SIG-M5 (cell line): ENCODE measurements at regions not wholly inside any gene's neighbourhood (a gene's known extent, or its start where the extent isn't known, plus 50 kb on each side); places are given as distances from the start of the nearest gene placed in this dataset.
"Not testable (repeated sequence)": the region's sequence is repeated elsewhere in the genome, so short reads cannot be mapped to it uniquely, and the experiment has no call there.

Experiments
- DNase-seq: peaks from one replicate; lab custom pipeline; 2025; lab: John Stamatoyannopoulos, UW

GRCh38 chr4:115470763-115471162, 357.3 kb upstream of the NDST4 start:
- no peak for DNase-seq

GRCh38 chr4:115459301-115459700, 345.9 kb upstream of the NDST4 start:
- not testable (repeated sequence) for DNase-seq

GRCh38 chr4:115456231-115456630, 342.8 kb upstream of the NDST4 start:
- DNase-seq: no peak

- DNase-seq: no peak
These were observed 340.8 kb upstream of the NDST4 start for GRCh38 chr4:115454228-115454627.

GRCh38 chr4:115453416-115453815, 340.0 kb upstream of the NDST4 start:
- no peak for DNase-seq

- DNase-seq: not testable (repeated sequence)
These were observed 338.8 kb upstream of the NDST4 start for GRCh38 chr4:115452229-115452628.

- DNase-seq: no peak
These were observed 324.3 kb upstream of the NDST4 start for GRCh38 chr4:115437739-115438138.

- no peak for DNase-seq
These were observed 320.1 kb upstream of the NDST4 start for GRCh38 chr4:115433491-115433890.

GRCh38 chr4:115430024-115430423, 316.6 kb upstream of the NDST4 start:
- no peak for DNase-seq

GRCh38 chr4:115428455-115428854, 315.0 kb upstream of the NDST4 start:
- no peak for DNase-seq

GRCh38 chr4:115424852-115425251, 311.4 kb upstream of the NDST4 start:
- no peak for DNase-seq

- no peak for DNase-seq
These were observed 305.4 kb upstream of the NDST4 start for GRCh38 chr4:115418635-115419396.

GRCh38 chr4:115396034-115396433, 282.6 kb upstream of the NDST4 start:
- no peak for DNase-seq

- no peak for DNase-seq
These were observed 263.4 kb upstream of the NDST4 start for GRCh38 chr4:115376866-115377265.

GRCh38 chr4:115374621-115375020, 261.2 kb upstream of the NDST4 start:
- DNase-seq: no peak

- DNase-seq: no peak
These were observed 257.1 kb upstream of the NDST4 start for GRCh38 chr4:115370490-115370889.

- DNase-seq: no peak
These were observed 256.6 kb upstream of the NDST4 start for GRCh38 chr4:115370012-115370411.

GRCh38 chr4:115366390-115366789, 253.0 kb upstream of the NDST4 start:
- no peak for DNase-seq

GRCh38 chr4:115365185-115365584, 251.8 kb upstream of the NDST4 start:
- DNase-seq: no peak

GRCh38 chr4:115361781-115362180, 248.4 kb upstream of the NDST4 start:
- no peak for DNase-seq

- no peak for DNase-seq
These were observed 247.0 kb upstream of the NDST4 start for GRCh38 chr4:115360431-115360830.

GRCh38 chr4:115357776-115358175, 244.4 kb upstream of the NDST4 start:
- no peak for DNase-seq

- DNase-seq: no peak
These were observed 242.8 kb upstream of the NDST4 start for GRCh38 chr4:115356176-115356575.

- DNase-seq: no peak
These were observed 241.9 kb upstream of the NDST4 start for GRCh38 chr4:115355329-115355728.
